CD4-positive, alpha-beta T cell treated with Interferon alpha-2 for 1 hour (primary cell): ENCODE measurements at regions not wholly inside any gene's neighbourhood (a gene's known extent, or its start where the extent isn't known, plus 50 kb on each side); places are given as distances from the start of the nearest gene placed in this dataset.

Experiments used
- DNase-seq, 2 donors: peaks; one replicate each; pipeline ENCODE4 v3.0.0-alpha.2; 2020 to 2022

DNA sequence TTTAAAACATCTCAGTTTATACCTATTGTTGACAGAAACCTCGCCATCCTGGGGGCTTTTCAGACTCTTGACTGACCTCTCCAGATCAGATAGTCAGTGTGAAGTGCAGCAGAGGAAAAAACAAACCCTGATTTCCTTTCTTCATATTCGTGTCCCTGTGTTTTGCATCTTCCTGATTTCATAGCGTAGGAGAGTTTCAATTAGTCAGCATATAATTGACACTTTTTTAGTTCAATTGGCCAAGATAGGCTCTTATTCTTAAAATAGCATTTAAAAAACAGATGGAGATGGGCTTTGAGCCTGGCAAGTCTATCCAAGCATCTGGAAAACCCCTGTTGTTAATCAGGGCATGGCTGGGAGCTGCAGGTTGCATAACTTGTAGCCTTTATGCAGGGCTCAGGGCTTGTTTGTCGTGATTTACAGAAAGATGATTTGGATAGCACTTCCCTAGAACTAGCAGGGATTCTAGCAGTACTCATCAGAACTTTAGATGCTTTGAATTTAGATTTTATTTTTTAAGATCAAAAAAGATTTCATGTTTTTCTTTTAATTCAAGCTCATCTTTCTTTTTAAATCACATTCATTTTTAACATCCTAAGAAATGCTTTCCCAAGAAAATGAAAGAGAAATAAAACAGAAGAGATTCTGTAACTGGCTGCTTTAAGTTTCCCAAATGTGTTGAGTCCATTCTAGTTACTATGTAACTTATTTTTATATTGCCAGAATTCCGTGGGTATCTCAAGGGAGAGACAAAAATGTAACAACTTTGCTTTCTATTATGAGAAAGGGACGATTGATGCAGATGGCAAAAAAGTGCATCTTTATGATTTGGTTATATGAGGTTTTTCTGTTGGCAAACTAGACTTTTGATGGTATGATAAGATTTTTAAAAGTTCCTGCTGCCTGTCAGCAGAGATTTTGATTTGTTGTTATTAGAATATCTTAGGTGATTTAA, 270.8 kb upstream of the FZD8 start:
- DNase-seq = no peak

- DNase-seq = no peak
Measured at GRCh38 chr10:35911954-35912353, 269.9 kb upstream of the FZD8 start.

DNA sequence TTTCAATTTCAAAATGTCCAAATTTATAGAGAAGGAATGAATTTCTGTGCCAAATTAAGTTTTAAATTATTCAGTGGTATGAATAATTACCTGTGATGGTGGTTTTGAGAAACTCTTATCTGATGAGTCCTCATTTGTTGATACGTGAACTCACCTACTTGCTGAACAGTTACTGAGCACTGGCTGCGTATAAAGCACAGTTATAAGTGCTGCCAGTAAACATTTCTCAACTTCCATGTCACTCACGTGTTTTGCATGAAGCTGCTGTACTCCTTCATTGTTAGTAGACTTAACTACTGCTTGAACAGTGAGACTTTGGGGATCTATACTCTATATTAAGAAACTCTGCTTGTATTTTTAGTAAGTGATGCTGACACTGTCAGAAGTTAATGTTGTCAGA, 269.1 kb upstream of the FZD8 start:
- no peak for DNase-seq

- DNase-seq = no peak
Measured at GRCh38 chr10:35910234-35910633, 268.1 kb upstream of the FZD8 start.

GRCh38 chr10:35909121-35909720, 267.1 kb upstream of the FZD8 start:
- no peak for DNase-seq

DNA sequence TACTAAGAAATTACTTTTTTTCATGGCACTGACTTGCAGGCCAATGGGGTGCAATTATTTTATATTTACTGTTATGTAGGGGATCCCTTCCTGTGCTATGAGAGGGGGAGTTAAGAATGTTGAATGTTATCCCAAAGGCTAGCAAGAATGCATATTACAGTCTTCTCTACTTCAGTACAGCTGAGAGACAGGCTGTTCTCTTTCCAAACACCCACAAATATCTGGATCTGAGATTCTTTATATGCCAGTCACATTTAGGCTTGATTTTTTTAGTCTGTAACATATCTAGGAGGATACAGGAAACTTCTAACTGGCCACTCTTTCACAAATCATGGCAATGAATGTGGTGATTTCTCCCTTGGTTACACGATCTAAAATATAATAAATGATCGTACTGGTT, 266.4 kb upstream of the FZD8 start:
- no peak for DNase-seq

DNA sequence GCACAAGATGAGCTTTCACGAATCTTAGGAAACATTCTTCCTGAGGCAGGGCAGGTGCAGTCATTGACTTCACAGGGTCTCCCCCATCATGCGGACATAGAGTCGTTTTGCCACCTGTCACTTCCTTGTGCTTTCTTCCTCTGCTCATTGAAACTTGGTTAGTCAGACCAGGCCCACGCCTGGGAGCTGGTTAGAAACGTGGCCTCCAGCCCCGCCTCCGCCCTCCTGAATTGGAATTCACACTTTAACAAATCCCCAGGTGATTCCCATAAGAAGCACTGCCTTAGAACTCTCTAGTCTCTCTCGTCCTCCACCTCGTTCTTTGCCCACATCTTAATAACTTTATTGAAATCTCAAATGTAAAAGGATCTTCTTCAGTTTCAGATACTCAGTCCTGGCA, 265.5 kb upstream of the FZD8 start:
- DNase-seq = no peak

DNA sequence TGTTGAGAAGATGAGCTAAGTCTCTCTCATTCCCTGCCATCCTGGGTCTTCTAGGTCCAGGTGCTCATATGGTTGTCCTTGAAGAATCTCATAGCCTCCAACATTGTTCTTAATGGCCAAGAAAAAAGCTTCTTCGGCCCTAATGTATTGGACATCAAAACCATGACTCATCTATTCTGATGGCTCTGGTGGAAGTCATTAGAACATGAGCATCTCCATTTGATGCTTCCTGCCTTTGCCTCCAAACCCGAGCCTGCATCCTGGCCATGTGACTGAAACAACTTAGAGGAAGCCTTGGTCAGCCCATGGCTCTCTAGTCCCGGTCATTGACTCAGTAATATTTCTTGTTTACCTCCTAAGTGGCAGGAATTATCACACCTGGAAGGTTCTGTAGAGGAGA, 264.1 kb upstream of the FZD8 start:
- DNase-seq = no peak

GRCh38 chr10:35903021-35903420, 260.9 kb upstream of the FZD8 start:
- no peak for DNase-seq

- no peak for DNase-seq
Measured at GRCh38 chr10:35898716-35899440, 256.8 kb upstream of the FZD8 start.

DNA sequence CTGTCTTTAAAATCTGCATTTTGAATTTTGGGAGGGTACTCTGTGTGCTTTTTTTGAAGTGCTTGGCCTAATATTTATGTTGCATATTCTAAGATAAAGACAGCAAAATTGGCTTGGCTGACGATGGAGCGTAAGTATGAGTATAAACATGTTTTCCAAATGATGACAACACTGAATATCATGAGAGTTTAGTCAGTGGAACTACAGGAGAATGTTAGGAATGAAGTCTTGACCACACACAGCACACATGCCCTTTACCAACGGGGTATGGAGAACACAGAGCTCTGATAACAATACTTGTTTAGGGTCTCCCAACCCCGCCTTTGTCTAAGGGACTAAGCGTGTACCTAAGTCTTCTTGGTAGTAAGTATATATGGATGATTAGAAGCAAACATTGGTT, 253.9 kb upstream of the FZD8 start:
- DNase-seq = no peak

GRCh38 chr10:35895331-35895730, 253.2 kb upstream of the FZD8 start:
- no peak for DNase-seq

GRCh38 chr10:35892526-35892925, 250.4 kb upstream of the FZD8 start:
- no peak for DNase-seq

DNA sequence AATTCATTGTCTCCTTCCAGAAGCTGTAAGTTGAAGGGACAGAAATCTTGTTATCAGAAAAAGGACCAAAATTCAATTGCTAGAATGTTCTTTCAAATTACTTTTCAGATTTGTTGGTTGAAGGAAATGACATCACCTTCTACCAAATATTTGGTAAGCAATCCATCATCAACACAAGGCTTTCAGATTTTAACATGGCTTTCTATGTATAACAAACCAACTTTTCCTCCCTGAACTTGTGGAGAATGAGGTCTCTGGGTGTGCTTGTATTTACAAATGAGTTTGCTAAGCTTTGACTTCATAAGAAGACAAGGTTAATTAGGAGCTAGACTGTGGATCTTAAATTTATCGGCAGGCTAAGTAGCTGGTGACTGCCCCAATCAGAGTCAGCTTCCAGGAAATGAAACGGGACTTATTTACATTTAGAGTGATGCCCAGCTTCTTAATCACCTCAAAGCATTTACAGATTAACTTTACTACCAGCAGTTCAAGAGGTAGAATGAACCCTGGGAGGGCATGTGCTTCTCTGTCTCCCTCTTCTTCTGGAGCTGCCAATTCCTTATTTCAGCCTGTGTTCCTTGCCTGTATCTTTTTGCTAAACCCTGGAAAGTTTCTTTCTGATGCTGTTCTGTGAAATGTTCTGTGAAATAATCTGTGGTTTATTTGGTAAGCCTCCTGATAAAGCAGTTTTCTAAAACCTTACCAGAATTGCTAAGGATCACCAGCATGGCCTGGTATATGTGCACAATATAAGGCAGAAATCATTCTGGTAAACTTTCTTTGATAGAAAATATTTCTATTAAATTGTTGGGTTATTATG, 248.8 kb upstream of the FZD8 start:
- no peak for DNase-seq

DNA sequence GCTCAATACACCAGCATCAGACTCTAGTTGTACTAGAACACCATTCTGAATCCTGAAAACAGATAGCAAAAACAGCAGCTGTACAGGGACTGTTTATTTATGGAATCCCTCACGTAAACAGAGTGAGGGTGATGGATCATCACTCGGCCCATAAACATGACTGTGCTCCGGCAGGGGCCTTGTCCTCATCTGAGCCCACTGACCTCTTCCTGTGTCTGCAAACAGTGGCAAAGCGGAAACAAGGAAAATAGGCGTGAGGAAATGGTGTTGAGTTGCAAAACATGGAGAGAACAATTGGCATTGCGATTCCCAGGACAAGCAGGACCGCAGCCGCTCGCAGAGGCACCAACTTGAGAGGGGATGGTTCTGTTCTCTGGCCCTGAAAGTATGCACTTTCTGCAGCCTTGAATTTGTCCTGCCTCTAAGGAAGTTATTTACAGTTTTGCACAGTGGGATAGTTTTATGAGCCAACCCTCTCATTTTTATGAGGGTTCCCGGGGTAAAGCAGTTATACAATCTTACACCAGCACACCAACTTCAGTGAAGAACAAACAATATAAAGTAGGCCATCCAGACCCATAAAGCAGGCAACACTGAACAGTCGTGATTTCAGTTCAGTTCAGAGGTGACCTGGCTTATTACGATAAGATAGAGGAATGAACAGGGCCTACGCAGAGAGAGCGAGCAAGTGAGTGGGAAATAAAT, 248.0 kb upstream of the FZD8 start:
- no peak for DNase-seq

GRCh38 chr10:35889226-35889625, 247.1 kb upstream of the FZD8 start:
- no peak for DNase-seq

GRCh38 chr10:35888400-35888799, 246.3 kb upstream of the FZD8 start:
- no peak for DNase-seq

- DNase-seq = no peak
Measured at GRCh38 chr10:35887685-35888084, 245.6 kb upstream of the FZD8 start.

DNA sequence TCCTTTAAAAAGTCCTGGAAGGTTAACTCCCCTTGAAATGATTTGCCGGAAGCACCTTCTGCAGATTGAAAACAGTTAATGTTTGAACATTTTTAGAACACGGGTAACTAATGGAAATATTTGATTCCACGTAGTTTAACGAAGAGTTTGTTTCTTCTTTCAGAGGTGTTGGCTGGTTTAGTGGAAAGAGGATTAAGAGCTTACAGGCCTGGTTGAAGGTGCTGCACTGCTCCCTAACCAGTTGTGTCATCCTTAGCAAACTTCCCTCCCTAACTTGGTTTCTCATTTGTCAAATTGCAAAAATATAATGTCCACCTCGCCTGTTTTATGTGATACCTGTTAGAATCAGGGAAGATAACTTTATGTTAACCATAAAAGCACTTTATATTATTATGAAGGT, 243.0 kb upstream of the FZD8 start:
- DNase-seq = no peak

DNA sequence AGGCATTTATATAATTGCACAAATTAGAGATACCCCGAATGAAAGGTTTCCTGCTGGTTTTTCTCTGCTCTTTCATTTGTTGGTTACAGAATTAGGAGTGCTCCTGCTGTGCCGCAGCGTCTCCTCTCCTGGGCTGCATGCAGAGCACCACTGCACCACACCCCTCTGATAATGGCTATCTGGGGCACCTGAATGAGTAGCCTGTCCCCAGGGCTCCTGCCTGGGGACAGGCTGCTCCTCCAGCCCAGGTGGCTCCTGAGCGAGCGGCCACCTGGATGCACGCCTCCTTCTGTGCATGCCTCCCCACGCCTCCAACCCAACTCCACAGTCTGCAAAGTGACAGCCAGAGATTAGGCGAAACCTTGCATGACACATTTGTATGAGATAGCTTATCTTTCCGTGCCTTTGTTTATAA, 242.6 kb upstream of the FZD8 start:
- no peak for DNase-seq

DNA sequence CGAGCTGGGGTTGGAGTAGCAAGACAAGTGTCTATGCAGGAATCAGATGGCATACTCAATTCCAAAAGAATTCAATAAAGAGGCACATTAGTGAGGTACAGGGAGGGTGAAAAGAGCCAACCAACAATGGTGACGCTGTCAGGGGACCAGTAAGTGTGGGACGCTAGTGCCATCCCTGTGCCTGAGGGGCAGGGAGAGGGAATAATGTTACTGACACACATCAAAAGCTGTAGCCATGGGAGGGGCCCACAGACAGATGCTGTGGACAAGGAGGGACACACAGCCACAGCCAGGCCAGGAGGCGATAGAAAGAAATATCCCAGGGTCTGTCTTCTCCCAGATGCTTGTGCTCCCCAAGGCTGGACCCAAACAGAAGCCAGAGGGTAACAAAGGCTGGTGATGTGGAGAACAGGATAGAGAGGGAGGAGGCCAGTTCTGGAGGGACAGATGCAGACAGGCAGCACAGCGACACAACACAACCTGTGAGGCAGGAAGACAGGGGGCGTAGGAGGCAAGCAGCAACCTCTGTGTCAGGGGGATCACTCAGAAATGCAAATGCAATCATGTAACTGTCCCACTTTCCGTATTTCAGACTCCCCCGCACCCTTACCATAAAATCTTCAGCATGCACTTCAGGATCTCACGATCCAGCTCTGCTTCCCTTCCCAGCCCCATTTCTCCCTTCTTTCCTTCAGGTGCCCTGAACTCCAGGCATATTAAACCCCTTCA, 240.5 kb upstream of the FZD8 start:
- no peak for DNase-seq

DNA sequence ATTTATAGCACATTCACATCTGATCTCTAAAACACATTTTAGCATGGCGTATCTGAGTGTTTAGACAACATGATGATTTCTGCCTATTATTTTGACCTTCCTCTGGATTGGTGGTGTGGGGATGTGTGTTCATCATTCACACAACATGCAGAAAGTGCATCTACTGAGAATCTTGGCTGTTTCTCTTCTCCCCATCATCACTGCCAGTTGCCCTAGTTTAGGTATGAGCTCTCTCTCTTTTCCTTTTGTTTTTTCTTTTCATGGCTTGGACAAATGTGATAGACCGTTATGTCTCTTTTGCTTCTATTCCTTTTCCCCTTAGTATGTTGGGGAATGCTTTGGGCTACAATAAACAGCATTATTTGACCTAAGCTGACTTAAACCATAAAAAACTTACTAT, 239.2 kb upstream of the FZD8 start:
- no peak for DNase-seq
